Peyer's patch (tissue), 4 donors: ENCODE measurements at regions not wholly inside any gene's neighbourhood (a gene's known extent, or its start where the extent isn't known, plus 50 kb on each side); places are given as distances from the start of the nearest gene placed in this dataset.

Source experiments
- DNase-seq, 3 donors: peaks; one replicate each; pipeline ENCODE4 v3.0.0-alpha.2; 2017 to 2019
- H3K27ac ChIP-seq, 4 donors: fragments of 200-600 bp; sonication (generic); one replicate each; pipeline ENCODE4 v1.5.1; 2016 to 2019
- H3K27me3 ChIP-seq, 2 donors: fragments of 200-600 bp; sonication (generic); one replicate each; pipeline ENCODE4 v1.5.1; 2019
- H3K36me3 ChIP-seq, 3 donors: fragments of 200-600 bp; sonication (generic); one replicate each; pipeline ENCODE4 v1.5.1; 2016 to 2019
- H3K4me1 ChIP-seq, 4 donors: fragments of 200-600 bp; sonication (generic); one replicate each; pipeline ENCODE4 v1.5.1; 2016 to 2019
- H3K4me3 ChIP-seq, 4 donors: fragments of 200-600 bp; sonication (generic); 1 replicate in 3 of 4; 2 replicates in 1 of 4; pipeline ENCODE4 v1.5.1; 2016 to 2019; ENCODE audit warnings: mild to moderate bottlenecking in 1 of 4
- H3K9me3 ChIP-seq, 4 donors: fragments of 200-600 bp; sonication (generic); one replicate each; pipeline ENCODE4 v1.5.1; 2016 to 2019; ENCODE audit warnings: mild to moderate bottlenecking in 1 of 4
- POLR2A ChIP-seq, 2 donors: fragments of 450-650 bp; IDR thresholded peaks; one replicate each; pipeline ENCODE4 v1.5.1; 2017; ENCODE audit warnings: antibody characterized with exemption in 2 of 2, mild to moderate bottlenecking in 2 of 2, moderate library complexity in 2 of 2
- TF ChIP-seq, protein P1 (sequence below), 6 experiments: fragments of 450-650 bp in 4 of 6; fragments of 200-600 bp in 2 of 6; sonication (generic) in 1 of 6; IDR thresholded peaks; one replicate each; pipeline ENCODE4 v1.5.1; 2017 to 2019; ENCODE audit warnings: antibody characterized with exemption in 6 of 6, mild to moderate bottlenecking in 3 of 6, moderate library complexity in 1 of 6

DNA sequence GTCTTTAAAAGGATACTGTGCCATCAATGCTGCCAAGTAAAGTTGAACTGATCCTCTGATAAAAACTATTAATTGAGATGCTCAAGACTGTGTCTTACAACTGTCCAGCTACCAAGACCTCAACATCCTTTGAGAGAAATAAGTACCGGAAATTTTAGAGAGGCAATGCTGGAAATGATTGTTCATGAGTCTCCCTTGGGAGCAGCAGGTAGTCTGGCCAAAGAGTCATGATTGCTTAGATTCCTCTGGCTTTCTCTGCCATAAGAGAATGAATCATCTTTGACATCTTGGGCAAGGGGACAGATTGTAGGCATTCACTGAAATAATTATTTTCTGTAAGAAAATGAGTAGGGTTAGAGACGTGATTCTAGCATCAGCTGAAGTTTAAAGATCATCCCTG, 466.6 kb upstream of the DAB2 start:
- TF ChIP-seq, protein P1, sequence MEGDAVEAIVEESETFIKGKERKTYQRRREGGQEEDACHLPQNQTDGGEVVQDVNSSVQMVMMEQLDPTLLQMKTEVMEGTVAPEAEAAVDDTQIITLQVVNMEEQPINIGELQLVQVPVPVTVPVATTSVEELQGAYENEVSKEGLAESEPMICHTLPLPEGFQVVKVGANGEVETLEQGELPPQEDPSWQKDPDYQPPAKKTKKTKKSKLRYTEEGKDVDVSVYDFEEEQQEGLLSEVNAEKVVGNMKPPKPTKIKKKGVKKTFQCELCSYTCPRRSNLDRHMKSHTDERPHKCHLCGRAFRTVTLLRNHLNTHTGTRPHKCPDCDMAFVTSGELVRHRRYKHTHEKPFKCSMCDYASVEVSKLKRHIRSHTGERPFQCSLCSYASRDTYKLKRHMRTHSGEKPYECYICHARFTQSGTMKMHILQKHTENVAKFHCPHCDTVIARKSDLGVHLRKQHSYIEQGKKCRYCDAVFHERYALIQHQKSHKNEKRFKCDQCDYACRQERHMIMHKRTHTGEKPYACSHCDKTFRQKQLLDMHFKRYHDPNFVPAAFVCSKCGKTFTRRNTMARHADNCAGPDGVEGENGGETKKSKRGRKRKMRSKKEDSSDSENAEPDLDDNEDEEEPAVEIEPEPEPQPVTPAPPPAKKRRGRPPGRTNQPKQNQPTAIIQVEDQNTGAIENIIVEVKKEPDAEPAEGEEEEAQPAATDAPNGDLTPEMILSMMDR (IDR thresholded peaks at IDR 0.05): no peak
- no peak for TF ChIP-seq POLR2A (IDR thresholded peaks at IDR 0.05)
- no peaks in the 10 kb centered on the region for H3K36me3 ChIP-seq
- DNase-seq: no peak
- no peaks in the 10 kb centered on the region for H3K9me3 ChIP-seq
- no peaks in the 10 kb centered on the region for H3K4me1 ChIP-seq
- no peak overlapping the region for H3K27ac ChIP-seq
- H3K27me3 ChIP-seq: no peaks in the 10 kb centered on the region
- no peak overlapping the region for H3K4me3 ChIP-seq

GRCh38 chr5:39880985-39881384, 456.2 kb upstream of the DAB2 start:
- no peaks in the 10 kb centered on the region for H3K9me3 ChIP-seq
- TF ChIP-seq, protein P1 (IDR thresholded peaks at IDR 0.05): no peak
- TF ChIP-seq POLR2A (IDR thresholded peaks at IDR 0.05): no peak
- no peak overlapping the region for H3K4me3 ChIP-seq
- H3K27me3 ChIP-seq: no peaks in the 10 kb centered on the region
- H3K36me3 ChIP-seq: no peaks in the 10 kb centered on the region
- DNase-seq: no peak
- no peak overlapping the region for H3K27ac ChIP-seq
- H3K4me1 ChIP-seq: no peaks in the 10 kb centered on the region

- Histone ChIP-seq H3K4me1 (no peaks in the 10 kb centered on the region), H3K4me3 (no peak overlapping the region), H3K27ac (no peak overlapping the region), H3K36me3 (no peaks in the 10 kb centered on the region), H3K27me3 (no peaks in the 10 kb centered on the region), H3K9me3 (no peaks in the 10 kb centered on the region)
- DNase-seq: no peak
- no peak for TF ChIP-seq POLR2A (IDR thresholded peaks at IDR 0.05)
- TF ChIP-seq, protein P1 (IDR thresholded peaks at IDR 0.05): no peak
Observed at GRCh38 chr5:39877479-39877878, 452.7 kb upstream of the DAB2 start.

DNA sequence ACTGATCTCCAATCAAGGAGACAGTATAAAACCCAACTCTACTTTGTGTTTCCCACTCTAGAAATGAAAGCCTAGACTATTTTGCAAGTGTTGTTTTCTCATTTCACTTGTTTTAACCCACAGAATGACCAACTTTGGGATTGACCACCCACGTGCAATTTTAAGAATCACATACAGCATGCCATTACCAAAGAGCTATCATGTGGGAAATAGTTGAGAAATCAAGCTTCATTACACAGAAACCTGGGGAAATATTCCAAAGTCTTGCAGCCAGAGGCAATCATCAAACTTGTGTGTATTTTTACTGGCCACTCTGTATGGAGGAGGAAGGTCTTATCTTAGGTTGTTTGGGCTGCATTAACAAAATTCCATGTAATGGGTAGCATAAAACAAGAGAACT, 451.4 kb upstream of the DAB2 start:
- H3K36me3 ChIP-seq: no peaks in the 10 kb centered on the region
- TF ChIP-seq, protein P1 (IDR thresholded peaks at IDR 0.05): no peak
- TF ChIP-seq POLR2A (IDR thresholded peaks at IDR 0.05): no peak
- H3K4me1 ChIP-seq: no peaks in the 10 kb centered on the region
- H3K9me3 ChIP-seq: no peaks in the 10 kb centered on the region
- H3K4me3 ChIP-seq: no peak overlapping the region
- DNase-seq: no peak
- H3K27ac ChIP-seq: no peak overlapping the region
- H3K27me3 ChIP-seq: no peaks in the 10 kb centered on the region

DNA sequence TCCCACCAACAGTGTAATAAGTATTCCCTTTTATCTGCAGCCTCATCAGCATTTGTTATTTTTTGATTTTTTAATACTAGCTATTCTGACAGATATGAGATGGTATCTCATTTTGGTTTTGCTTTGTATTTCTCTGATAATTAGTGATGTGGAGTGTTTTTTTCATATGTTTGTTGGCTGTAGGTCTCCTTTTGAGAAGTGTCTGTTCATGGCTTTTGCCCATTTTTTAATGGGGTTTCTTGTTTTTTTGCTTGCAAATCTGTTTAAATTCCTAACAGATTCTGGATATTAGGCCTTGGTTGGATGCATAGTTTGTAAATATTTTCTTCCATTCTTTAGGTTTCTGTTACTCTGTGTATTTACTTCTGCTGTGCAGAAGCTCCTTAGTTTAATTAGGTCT, 445.4 kb upstream of the DAB2 start:
- H3K4me3 ChIP-seq: no peak overlapping the region
- TF ChIP-seq POLR2A (IDR thresholded peaks at IDR 0.05): no peak
- TF ChIP-seq, protein P1 (IDR thresholded peaks at IDR 0.05): no peak

DNA sequence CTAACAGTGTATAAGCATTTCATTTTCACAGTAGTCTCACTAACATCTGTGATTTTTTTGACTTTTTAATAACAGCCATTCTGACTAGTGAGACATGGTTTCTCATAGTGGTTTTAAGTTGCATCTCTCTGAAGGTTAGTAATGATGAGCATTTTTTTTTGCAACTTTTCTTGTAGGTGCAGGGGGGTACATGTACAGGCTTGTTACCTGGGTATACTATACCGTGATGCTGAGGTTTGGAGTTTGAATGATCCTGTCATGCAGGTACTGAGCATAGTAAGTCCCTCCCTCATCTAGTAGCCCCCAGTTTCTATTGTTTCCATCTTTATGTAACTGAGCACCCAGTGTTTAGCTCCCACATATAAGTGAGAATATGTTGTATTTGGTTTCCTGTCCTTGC, 444.6 kb upstream of the DAB2 start:
- no peak overlapping the region for H3K27ac ChIP-seq
- no peaks in the 10 kb centered on the region for H3K36me3 ChIP-seq
- no peaks in the 10 kb centered on the region for H3K9me3 ChIP-seq
- no peak overlapping the region for H3K4me3 ChIP-seq
- no peaks in the 10 kb centered on the region for H3K27me3 ChIP-seq
- H3K4me1 ChIP-seq: no peaks in the 10 kb centered on the region
- DNase-seq: no peak
- TF ChIP-seq, protein P1 (IDR thresholded peaks at IDR 0.05): no peak
- TF ChIP-seq POLR2A (IDR thresholded peaks at IDR 0.05): no peak

More for the DNA sequence above, 445.4 kb upstream of the DAB2 start:
- Histone ChIP-seq H3K27me3 (no peaks in the 10 kb centered on the region), H3K36me3 (no peaks in the 10 kb centered on the region), H3K4me1 (no peaks in the 10 kb centered on the region), H3K9me3 (no peaks in the 10 kb centered on the region), H3K27ac (no peak overlapping the region)
- no peak for DNase-seq
